OCI-LY7 (cell line): ENCODE measurements at regions not wholly inside any gene's neighbourhood (a gene's known extent, or its start where the extent isn't known, plus 50 kb on each side); places are given as distances from the start of the nearest gene placed in this dataset.

Experiments used
- EZH2phosphoT487 ChIP-seq: fragments of 200-600 bp; sonication (generic); IDR thresholded peaks from 2 replicates; pipeline ENCODE4 v1.6.1; 2018; ENCODE audit warnings: low read depth, borderline replicate concordance, mild to moderate bottlenecking, mixed run types, antibody characterized with exemption, low read length, moderate library complexity, mixed read lengths
- TF ChIP-seq, protein P1 (sequence below): fragments of 200-600 bp; sonication (generic); conservative IDR thresholded peaks from 2 replicates; pipeline ENCODE4 v1.5.1; 2014; ENCODE audit warnings: mild to moderate bottlenecking, antibody characterized with exemption, low read length, moderate library complexity, mixed read lengths

- TF ChIP-seq, protein P1, sequence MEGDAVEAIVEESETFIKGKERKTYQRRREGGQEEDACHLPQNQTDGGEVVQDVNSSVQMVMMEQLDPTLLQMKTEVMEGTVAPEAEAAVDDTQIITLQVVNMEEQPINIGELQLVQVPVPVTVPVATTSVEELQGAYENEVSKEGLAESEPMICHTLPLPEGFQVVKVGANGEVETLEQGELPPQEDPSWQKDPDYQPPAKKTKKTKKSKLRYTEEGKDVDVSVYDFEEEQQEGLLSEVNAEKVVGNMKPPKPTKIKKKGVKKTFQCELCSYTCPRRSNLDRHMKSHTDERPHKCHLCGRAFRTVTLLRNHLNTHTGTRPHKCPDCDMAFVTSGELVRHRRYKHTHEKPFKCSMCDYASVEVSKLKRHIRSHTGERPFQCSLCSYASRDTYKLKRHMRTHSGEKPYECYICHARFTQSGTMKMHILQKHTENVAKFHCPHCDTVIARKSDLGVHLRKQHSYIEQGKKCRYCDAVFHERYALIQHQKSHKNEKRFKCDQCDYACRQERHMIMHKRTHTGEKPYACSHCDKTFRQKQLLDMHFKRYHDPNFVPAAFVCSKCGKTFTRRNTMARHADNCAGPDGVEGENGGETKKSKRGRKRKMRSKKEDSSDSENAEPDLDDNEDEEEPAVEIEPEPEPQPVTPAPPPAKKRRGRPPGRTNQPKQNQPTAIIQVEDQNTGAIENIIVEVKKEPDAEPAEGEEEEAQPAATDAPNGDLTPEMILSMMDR: peak; percentile 54; the same call in 1 of the 2 replicates
- TF ChIP-seq EZH2phosphoT487: no peak
Measured at GRCh38 chr3:36600404-36600803, 163.9 kb downstream of the DCLK3 start.
